Osteocyte (in vitro differentiated cells): ENCODE measurements at regions not wholly inside any gene's neighbourhood (a gene's known extent, or its start where the extent isn't known, plus 50 kb on each side); places are given as distances from the start of the nearest gene placed in this dataset.

Source experiments
- DNase-seq: peaks from one replicate; pipeline ENCODE4 v3.0.0; 2021; ENCODE audit warnings: mixed read lengths; ENCODE audit not compliant: unreplicated experiment; ENCODE audit errors: extremely low spot score
- H3K27ac Mint-ChIP-seq: one replicate; pipeline ENCODE4 v1.8.0; 2021; ENCODE audit warnings: mild to moderate bottlenecking, mixed read lengths; ENCODE audit not compliant: unreplicated experiment
- H3K27me3 Mint-ChIP-seq: one replicate; pipeline ENCODE4 v1.8.0; 2021; ENCODE audit warnings: mixed read lengths; ENCODE audit not compliant: unreplicated experiment
- H3K36me3 Mint-ChIP-seq: one replicate; pipeline ENCODE4 v1.8.0; 2021; ENCODE audit warnings: mixed read lengths; ENCODE audit not compliant: unreplicated experiment
- H3K4me1 Mint-ChIP-seq: one replicate; pipeline ENCODE4 v1.8.0; 2021; ENCODE audit warnings: mixed read lengths; ENCODE audit not compliant: unreplicated experiment
- H3K4me3 Mint-ChIP-seq: one replicate; pipeline ENCODE4 v1.8.0; 2021; ENCODE audit warnings: mild to moderate bottlenecking, moderate library complexity, mixed read lengths; ENCODE audit not compliant: unreplicated experiment
- H3K9me3 Mint-ChIP-seq: one replicate; pipeline ENCODE4 v1.8.0; 2021; ENCODE audit warnings: mixed read lengths; ENCODE audit not compliant: unreplicated experiment
- TF ChIP-seq, protein P1 (sequence below): fragments of 200-600 bp; sonication (generic); IDR thresholded peaks from 2 replicates; pipeline ENCODE4 v1.5.0; 2021; ENCODE audit warnings: antibody characterized with exemption, mild to moderate bottlenecking, moderate library complexity

DNA sequence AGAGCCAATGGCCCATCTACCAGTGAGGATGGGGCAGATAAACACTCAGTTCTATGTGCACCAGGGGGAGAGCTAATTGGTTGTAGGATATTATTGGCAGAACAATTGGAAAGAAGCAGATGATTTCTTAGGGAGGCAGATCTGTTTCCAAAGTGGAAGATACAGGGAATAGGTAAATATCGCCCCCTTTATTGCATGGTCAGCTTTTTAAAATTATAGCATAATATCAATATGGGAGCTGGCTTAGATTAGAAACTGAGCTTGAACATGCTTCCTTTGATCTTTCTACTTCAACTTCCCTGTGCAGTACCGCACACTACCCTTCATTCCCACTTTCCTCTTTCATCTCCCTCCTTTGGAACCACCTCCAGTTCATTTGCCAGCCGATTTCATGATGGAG is 64.0 kb upstream of the PLXNA2 start:
- DNase-seq, result no peak
- Mint-ChIP-seq H3K9me3 (no peaks in the 10 kb centered on the region), H3K4me3 (no peak overlapping the region), H3K4me1 (peaks cover 2% of the 10 kb centered on the region), H3K27ac (no peak overlapping the region), H3K27me3 (peaks cover 11% of the 10 kb centered on the region), H3K36me3 (no peaks in the 10 kb centered on the region)
- TF ChIP-seq, protein P1, sequence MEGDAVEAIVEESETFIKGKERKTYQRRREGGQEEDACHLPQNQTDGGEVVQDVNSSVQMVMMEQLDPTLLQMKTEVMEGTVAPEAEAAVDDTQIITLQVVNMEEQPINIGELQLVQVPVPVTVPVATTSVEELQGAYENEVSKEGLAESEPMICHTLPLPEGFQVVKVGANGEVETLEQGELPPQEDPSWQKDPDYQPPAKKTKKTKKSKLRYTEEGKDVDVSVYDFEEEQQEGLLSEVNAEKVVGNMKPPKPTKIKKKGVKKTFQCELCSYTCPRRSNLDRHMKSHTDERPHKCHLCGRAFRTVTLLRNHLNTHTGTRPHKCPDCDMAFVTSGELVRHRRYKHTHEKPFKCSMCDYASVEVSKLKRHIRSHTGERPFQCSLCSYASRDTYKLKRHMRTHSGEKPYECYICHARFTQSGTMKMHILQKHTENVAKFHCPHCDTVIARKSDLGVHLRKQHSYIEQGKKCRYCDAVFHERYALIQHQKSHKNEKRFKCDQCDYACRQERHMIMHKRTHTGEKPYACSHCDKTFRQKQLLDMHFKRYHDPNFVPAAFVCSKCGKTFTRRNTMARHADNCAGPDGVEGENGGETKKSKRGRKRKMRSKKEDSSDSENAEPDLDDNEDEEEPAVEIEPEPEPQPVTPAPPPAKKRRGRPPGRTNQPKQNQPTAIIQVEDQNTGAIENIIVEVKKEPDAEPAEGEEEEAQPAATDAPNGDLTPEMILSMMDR, result no peak

DNA sequence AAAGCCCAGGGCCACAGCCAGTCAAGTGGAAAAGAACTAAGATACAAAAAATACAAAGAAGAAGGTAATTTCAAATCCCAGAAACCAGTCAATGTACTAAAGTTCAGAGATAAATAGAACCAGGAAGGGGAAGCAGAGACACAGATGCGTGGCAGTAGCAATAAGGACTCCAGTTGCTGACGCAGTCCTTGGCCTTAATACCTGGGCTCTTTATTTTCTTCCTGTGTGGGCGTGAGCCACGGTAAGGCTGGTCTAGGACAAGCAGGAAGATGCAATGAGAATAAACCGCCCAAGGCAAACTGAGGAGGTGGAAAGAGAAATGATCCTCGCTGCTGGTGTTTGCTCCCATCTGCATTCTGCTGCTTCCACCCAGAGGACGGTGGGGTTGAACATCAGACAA is 65.6 kb upstream of the PLXNA2 start:
- no peak for DNase-seq
- Mint-ChIP-seq H3K36me3 (no peaks in the 10 kb centered on the region), H3K9me3 (no peaks in the 10 kb centered on the region)

DNA sequence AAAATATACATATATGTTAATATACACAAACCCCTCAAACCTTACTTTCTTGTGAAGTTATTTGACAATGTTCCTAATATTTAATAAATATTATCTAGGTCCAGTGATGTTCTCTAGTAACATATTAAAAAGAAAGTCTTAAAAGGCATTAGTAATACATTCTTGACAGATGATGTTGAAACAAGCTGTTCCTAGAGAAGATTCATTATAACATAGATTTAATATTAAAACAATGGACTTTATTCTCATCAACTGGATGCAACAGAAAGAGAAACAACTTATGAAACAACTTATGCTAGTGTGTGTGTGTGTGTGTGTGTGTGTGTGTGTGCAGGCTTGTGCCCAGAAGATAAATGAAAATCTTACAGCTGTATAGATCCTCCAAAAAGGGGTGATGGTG is 68.5 kb upstream of the PLXNA2 start:
- TF ChIP-seq, protein P1, result no peak
- Mint-ChIP-seq H3K27me3 (peaks cover 24% of the 10 kb centered on the region), H3K4me1 (no peaks in the 10 kb centered on the region), H3K4me3 (no peak overlapping the region), H3K36me3 (no peaks in the 10 kb centered on the region), H3K9me3 (no peaks in the 10 kb centered on the region), H3K27ac (no peak overlapping the region)
- no peak for DNase-seq

More for the DNA sequence above, 65.6 kb upstream of the PLXNA2 start:
- Mint-ChIP-seq H3K27ac (no peak overlapping the region), H3K27me3 (peaks cover 15% of the 10 kb centered on the region), H3K4me1 (no peaks in the 10 kb centered on the region), H3K4me3 (no peak overlapping the region)
- TF ChIP-seq, protein P1, result no peak

GRCh38 chr1:208314431-208314830 is 70.2 kb upstream of the PLXNA2 start:
- no peak overlapping the region for H3K27ac Mint-ChIP-seq
- DNase-seq, result no peak
- H3K9me3 Mint-ChIP-seq, result no peaks in the 10 kb centered on the region
- H3K4me3 Mint-ChIP-seq, result no peak overlapping the region
- TF ChIP-seq, protein P1, result no peak
- H3K36me3 Mint-ChIP-seq, result no peaks in the 10 kb centered on the region
- H3K27me3 Mint-ChIP-seq, result peaks cover 31% of the 10 kb centered on the region
- H3K4me1 Mint-ChIP-seq, result no peaks in the 10 kb centered on the region

- Mint-ChIP-seq H3K4me3 (no peak overlapping the region), H3K27ac (no peak overlapping the region), H3K4me1 (no peaks in the 10 kb centered on the region), H3K9me3 (no peaks in the 10 kb centered on the region), H3K36me3 (no peaks in the 10 kb centered on the region), H3K27me3 (peaks cover 31% of the 10 kb centered on the region)
- TF ChIP-seq, protein P1, result no peak
- DNase-seq, result no peak
Measured at GRCh38 chr1:208318150-208318734, 74.1 kb upstream of the PLXNA2 start.
